ENCODE measurements at regions not wholly inside any gene's neighbourhood (a gene's known extent, or its start where the extent isn't known, plus 50 kb on each side); places are given as distances from the start of the nearest gene placed in this dataset.

DNA sequence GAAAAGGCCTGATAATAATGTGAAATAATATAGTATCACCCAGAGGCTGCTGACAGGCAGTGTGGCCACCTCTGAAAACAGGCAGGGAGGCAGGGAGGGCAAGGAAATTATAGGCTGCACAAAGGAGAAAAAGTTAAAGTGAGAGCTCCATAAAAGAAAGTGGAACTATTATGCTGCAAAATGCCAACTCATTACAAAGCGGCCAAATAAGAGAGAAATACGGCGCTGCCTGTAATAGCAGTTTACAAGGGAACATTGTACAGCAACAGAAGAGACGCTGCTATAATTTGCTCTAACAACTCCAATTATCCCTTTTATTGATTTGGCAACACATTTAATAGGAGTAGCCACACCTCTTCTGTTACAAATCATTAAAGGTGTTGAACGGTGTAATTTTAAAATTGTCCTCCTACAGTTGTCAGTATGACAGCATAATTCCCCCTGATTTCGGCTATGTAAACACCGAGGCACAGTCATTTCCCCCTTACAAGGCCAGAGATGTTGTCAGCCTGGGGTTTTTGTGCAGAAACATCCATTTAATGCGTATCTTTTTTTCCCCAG, 120.3 kb downstream of the MRM1 start (continued):
- TF ChIP-seq ATF2 (tag by site-specific recombination; IDR thresholded peaks at IDR 0.05; ENCODE audit: low read depth) (no peak), SP7 (tag by site-specific recombination; IDR thresholded peaks at IDR 0.05) (peak; percentile 100), ZBTB20 (tag by site-specific recombination; IDR thresholded peaks at IDR 0.05) (0 out of 2 replicates have a peak, but pooled peaks have one; percentile 48), ZNF146 (tag by site-specific recombination; IDR thresholded peaks at IDR 0.05) (no peak), ZNF324 (tag by site-specific recombination; IDR thresholded peaks at IDR 0.05) (no peak), ZBTB21 (tag by site-specific recombination; IDR thresholded peaks at IDR 0.05) (no peak), KLF10 (tag by site-specific recombination; IDR thresholded peaks at IDR 0.05) (peak; percentile 28; the same call in 1 of the 2 replicates), ZFHX2 (tag by site-specific recombination; conservative IDR thresholded peaks at IDR 0.05) (no peak), ZNF221 (tag by site-specific recombination; IDR thresholded peaks at IDR 0.05; ENCODE audit: borderline replicate concordance) (no peak), ZNF549 (tag by site-specific recombination; IDR thresholded peaks at IDR 0.05) (no peak), ZNF354C (tag by site-specific recombination; IDR thresholded peaks at IDR 0.05; ENCODE audit: borderline replicate concordance, low read depth) (no peak), ZNF792 (tag by site-specific recombination; IDR thresholded peaks at IDR 0.05) (no peak), ZNF335 (tag by site-specific recombination; conservative IDR thresholded peaks at IDR 0.05) (0 out of 2 replicates have a peak, but pooled peaks have one; percentile 63), PBX3 (CRISPR knock-in tag; IDR thresholded peaks at IDR 0.05) (no peak), ZNF521 (tag by site-specific recombination; IDR thresholded peaks at IDR 0.05) (no peak), ZNF10 (tag by site-specific recombination; IDR thresholded peaks at IDR 0.05) (no peak), ZNF174 (tag by site-specific recombination; IDR thresholded peaks at IDR 0.05) (no peak), GLIS1 (tag by site-specific recombination; IDR thresholded peaks at IDR 0.05) (peak; percentile 85), HOXC10 (CRISPR knock-in tag; IDR thresholded peaks at IDR 0.05) (no peak), ZNF449 (tag by site-specific recombination; IDR thresholded peaks at IDR 0.05) (0 out of 2 replicates have a peak, but pooled peaks have one; percentile 18), ZSCAN18 (tag by site-specific recombination; IDR thresholded peaks at IDR 0.05) (no peak), ZSCAN30 (tag by site-specific recombination; IDR thresholded peaks at IDR 0.05) (no peak), ZXDB (tag by site-specific recombination; IDR thresholded peaks at IDR 0.05) (no peak), ZIC2 (tag by site-specific recombination; IDR thresholded peaks at IDR 0.05) (no peak), FEZF1 (tag by site-specific recombination; IDR thresholded peaks at IDR 0.05) (peak; percentile 70), SCRT1 (tag by site-specific recombination; IDR thresholded peaks at IDR 0.05; ENCODE audit: borderline replicate concordance) (no peak), ZNF645 (tag by site-specific recombination; IDR thresholded peaks at IDR 0.05) (no peak), ZFP3 (tag by site-specific recombination; IDR thresholded peaks at IDR 0.05; ENCODE audit: low read depth) (no peak), ZNF114 (tag by site-specific recombination; IDR thresholded peaks at IDR 0.05) (no peak)
- TF ChIP-seq, protein P1, sequence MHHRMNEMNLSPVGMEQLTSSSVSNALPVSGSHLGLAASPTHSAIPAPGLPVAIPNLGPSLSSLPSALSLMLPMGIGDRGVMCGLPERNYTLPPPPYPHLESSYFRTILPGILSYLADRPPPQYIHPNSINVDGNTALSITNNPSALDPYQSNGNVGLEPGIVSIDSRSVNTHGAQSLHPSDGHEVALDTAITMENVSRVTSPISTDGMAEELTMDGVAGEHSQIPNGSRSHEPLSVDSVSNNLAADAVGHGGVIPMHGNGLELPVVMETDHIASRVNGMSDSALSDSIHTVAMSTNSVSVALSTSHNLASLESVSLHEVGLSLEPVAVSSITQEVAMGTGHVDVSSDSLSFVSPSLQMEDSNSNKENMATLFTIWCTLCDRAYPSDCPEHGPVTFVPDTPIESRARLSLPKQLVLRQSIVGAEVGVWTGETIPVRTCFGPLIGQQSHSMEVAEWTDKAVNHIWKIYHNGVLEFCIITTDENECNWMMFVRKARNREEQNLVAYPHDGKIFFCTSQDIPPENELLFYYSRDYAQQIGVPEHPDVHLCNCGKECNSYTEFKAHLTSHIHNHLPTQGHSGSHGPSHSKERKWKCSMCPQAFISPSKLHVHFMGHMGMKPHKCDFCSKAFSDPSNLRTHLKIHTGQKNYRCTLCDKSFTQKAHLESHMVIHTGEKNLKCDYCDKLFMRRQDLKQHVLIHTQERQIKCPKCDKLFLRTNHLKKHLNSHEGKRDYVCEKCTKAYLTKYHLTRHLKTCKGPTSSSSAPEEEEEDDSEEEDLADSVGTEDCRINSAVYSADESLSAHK (tag by site-specific recombination; IDR thresholded peaks at IDR 0.05) = no peak; the same call in 1 of the 2 replicates
- TF ChIP-seq, protein P2, sequence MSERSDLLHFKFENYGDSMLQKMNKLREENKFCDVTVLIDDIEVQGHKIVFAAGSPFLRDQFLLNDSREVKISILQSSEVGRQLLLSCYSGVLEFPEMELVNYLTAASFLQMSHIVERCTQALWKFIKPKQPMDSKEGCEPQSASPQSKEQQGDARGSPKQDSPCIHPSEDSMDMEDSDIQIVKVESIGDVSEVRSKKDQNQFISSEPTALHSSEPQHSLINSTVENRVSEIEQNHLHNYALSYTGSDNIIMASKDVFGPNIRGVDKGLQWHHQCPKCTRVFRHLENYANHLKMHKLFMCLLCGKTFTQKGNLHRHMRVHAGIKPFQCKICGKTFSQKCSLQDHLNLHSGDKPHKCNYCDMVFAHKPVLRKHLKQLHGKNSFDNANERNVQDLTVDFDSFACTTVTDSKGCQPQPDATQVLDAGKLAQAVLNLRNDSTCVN (tag by site-specific recombination; optimal IDR thresholded peaks at IDR 0.05) = no peak

Data from HEK293 (cell line).